CD1c-positive myeloid dendritic cell (primary cell): ENCODE measurements at regions not wholly inside any gene's neighbourhood (a gene's known extent, or its start where the extent isn't known, plus 50 kb on each side); places are given as distances from the start of the nearest gene placed in this dataset.

ENCODE experiments used
- DNase-seq: peaks from one replicate; pipeline ENCODE4 v3.0.0-alpha.2; 2016; ENCODE audit errors: extremely low spot score

- no peak for DNase-seq
Measured at GRCh38 chr3:104460477-104461406, 906.0 kb upstream of the ALCAM start.

- no peak for DNase-seq
Measured at GRCh38 chr3:104461431-104461830, 905.3 kb upstream of the ALCAM start.

- no peak for DNase-seq
Measured at GRCh38 chr3:104472221-104472620, 894.5 kb upstream of the ALCAM start.

- no peak for DNase-seq
Measured at GRCh38 chr3:104474011-104474410, 892.7 kb upstream of the ALCAM start.

DNA sequence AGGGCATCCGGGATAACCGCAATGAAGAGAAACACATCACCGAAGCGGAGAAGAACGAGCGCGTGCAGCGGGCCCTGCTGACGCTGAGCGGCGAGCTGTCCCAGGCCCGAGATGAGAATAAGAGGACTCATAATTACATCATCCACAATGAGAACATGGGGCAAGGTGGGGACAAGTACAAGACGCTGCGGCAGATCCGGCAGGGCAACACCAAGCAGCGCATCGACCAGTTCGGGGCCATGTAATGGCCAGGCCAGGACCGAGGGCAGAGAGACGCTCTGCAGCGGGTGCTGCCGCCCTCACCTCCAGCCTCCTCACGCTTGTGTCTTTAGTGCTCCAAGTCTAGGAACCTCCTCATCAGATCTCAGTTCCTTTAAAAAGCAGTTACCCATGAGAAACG is 863.7 kb upstream of the ALCAM start:
- DNase-seq = no peak

GRCh38 chr3:104510131-104510849 is 856.4 kb upstream of the ALCAM start:
- DNase-seq = no peak

DNA sequence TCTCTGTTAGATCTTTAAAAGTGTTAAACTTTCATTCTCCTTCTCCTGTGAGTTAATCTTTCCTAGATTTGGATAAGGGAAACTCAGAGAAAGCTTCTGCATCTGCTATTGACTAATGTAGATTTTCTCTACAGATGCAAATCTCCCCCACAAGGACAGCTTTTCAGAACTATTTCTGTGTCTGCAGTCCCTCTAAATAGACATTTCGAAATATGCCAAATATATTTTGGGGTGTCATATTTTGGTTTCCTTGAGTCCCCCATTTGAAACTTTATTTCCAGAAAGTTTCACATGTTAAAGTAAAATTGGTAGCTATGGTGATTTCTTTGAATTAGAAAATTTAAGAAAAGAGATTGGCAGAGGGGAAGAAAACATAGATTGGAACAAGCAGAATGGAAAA is 852.3 kb upstream of the ALCAM start:
- no peak for DNase-seq

DNA sequence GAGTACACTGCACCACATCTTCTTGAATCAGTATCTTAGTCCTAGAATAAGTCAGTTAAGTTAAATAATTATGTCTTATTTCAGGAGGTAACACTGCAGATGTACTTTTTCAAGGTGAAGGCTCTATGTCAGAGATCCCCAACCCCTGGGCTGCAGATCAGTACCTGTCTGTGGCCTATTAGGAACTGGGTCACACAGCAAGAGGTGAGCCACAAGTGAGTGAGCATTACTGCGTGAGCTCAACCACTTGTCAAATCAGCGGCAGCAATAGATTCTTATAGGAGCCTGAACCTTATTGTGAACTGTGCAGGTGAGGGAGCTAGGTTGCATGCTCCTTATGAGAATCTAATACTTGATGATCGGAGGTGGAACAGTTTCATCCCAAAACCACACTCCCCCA is 851.9 kb upstream of the ALCAM start:
- no peak for DNase-seq

- no peak for DNase-seq
Measured at GRCh38 chr3:104519068-104519467, 847.6 kb upstream of the ALCAM start.

DNA sequence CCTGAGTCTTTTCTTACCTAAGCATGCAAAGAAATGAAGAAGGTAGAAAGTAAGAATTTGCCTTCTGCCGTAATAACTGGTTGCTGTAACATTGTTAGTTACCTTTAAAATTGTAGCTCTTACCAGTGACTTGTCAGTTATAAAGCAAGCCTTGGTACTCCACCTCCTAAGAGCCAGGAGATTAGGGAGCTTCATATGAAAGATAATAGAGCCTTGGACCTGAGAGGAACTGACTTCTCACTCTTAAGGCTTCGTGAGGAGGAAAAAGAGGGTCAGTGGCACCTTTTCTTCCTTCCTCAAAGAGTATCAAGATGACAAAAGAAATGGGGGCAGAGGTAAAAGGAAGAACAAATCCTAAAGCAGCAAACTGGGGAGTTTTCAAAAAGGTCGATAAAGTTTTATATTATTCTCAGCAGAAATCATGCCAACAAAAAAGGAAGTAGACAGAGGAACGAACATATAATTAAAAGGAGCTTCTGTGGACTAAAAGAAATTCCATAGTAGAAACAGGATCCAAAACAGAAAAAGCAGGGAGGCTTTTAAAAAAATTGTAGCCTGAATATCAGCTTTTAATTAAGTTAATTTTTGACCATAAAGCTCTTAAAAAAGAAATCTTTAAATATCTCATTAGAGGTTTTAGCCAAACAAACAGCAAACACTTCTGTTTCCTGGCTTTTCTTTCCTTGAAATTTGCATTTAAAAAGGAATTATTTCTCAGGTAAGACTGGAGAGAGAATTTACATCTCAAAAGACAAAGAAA is 847.1 kb upstream of the ALCAM start:
- no peak for DNase-seq

DNA sequence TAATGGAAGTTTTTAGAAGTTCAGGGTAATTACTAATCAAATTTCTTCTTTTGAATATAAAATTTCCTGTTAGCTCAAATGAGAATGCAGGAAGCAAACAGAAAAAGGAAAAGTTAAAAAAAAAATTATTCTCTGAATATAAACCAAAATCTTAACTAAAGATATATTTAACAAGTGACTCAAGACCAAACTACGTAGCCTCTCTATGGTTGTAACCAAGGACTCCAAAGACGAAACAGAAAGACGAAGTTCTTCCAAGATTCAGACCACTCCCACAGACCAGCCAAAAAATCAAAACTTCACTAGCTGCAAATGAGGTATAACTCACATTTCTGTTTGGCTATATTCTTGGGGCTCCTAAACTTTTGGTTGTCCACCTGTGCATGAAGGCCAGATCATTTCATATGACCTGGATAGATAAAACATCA is 846.5 kb upstream of the ALCAM start:
- no peak for DNase-seq

GRCh38 chr3:104521606-104522336 is 844.9 kb upstream of the ALCAM start:
- DNase-seq = peak; percentile 26

DNA sequence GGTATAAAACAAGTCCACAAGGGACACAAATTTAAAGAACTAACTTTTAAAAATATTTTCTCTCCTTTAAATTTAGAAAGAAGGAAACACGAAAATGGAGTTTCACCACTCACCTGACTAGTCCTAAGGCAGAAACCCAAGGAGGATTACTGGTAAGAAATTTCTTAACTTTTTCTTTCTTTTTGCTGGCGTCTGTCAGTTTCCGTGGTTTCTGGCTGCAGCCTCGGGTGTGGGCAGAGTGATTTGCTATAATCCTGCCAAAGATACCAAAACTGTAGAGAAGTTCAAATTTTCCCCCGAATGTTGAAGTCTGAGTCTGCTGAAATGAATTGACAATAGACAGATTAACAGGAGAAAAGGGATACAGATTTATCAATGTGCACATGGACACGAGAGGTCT is 843.6 kb upstream of the ALCAM start:
- no peak for DNase-seq

- DNase-seq = no peak
Measured at GRCh38 chr3:104526901-104527401, 839.8 kb upstream of the ALCAM start.

DNA sequence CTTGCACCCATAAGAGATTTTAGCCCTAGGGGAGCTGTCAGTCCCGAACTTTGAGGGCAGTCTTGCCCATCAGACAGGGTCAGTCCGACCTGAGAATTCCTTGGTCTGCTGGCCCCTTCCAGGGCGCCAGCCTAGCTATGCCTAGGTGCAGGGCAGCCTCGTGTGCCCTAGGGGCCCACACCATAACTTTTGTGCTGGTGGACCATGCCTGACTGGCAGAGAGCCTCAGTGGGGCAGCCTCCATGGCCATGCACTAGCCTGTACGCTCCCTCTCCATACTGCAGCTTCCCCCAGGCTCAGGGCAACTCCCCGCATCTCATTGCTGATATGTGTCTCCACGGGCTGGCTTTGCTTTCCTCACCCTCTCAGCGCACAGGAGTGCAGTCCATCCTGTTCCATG is 835.8 kb upstream of the ALCAM start:
- no peak for DNase-seq

- no peak for DNase-seq
Measured at GRCh38 chr3:104536715-104537114, 830.0 kb upstream of the ALCAM start.

DNA sequence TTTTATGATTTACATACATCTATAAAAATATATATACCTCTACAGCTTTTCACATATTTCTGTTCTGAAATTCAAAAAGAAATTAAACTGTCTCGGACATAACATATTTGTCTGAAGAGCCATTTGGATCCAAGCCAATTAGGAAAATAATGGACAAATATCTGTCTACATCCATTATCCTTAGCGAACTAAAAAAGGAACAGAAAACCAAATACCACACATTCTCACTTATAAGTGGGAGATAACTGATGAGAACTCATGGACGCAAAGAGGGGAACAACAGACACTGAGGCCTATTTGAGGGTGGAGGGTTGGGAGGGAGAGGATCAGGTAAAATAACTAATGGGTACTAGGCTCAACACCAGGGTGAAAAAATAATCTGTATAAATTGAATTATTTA is 829.4 kb upstream of the ALCAM start:
- no peak for DNase-seq

DNA sequence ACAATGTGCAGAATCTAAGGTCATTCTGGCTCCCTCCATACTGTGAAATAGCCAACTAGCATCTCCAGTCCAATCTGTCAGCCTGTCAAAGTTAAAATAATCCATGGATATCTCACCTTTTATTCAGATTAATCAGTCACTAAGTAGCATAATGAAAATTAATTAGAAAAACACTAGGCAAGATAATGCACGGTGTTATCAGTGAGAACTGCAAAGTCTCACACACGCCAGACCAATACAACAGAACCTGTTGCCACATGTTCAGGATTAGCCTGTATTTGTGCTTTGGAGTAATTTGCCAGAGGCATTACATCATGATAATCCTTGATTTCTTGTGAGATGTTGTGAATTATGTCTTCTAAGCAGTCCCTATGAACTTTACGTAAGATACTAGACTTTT is 820.4 kb upstream of the ALCAM start:
- no peak for DNase-seq

GRCh38 chr3:104547031-104547430 is 819.7 kb upstream of the ALCAM start:
- no peak for DNase-seq

DNA sequence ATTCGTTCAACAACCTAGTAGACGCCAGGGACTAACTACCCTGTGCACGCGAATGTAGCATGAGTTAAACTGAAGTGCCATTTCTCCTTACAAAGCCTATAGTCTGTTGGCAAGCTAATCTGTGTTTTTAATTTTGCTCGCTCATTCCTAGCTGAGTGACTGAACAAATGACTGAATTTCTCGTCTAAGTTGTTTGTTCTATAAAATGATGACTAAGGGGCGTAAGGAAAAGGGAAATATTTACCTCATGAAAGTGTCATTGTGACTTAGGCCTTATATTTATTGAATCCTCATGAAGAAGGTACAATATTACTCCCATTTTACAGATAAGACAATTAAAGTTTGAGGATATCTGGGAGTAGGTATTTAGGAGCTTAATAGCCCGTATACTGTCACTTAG is 818.3 kb upstream of the ALCAM start:
- no peak for DNase-seq

GRCh38 chr3:104549099-104549714 is 817.5 kb upstream of the ALCAM start:
- DNase-seq = no peak
